Breast epithelium (tissue), 4 donors: ENCODE measurements at regions not wholly inside any gene's neighbourhood (a gene's known extent, or its start where the extent isn't known, plus 50 kb on each side); places are given as distances from the start of the nearest gene placed in this dataset.

Experiments used
- DNase-seq, 2 donors: peaks; one replicate each; pipeline ENCODE4 v3.0.0-alpha.2; 2019; ENCODE audit warnings: low spot score in 2 of 2
- H3K27ac ChIP-seq, 2 donors: fragments of 200-600 bp; sonication (generic) in 1 of 2; one replicate each; pipeline ENCODE4 v1.5.1; 2016 to 2019; ENCODE audit warnings: mild to moderate bottlenecking in 1 of 2
- H3K27me3 ChIP-seq, 2 donors: fragments of 200-600 bp; sonication (generic) in 1 of 2; one replicate each; pipeline versions ENCODE4 v1.5.1 to v1.6.0; 2017 to 2019; ENCODE audit warnings: control low read depth in 1 of 2, mild to moderate bottlenecking in 1 of 2
- H3K36me3 ChIP-seq: fragments of 200-600 bp; one replicate; pipeline ENCODE4 v1.5.1; 2019
- H3K4me1 ChIP-seq, 2 donors: fragments of 200-600 bp; sonication (generic); one replicate each; pipeline ENCODE4 v1.5.1; 2016 to 2019; ENCODE audit warnings: control low read depth in 1 of 2
- H3K4me3 ChIP-seq, 3 donors: fragments of 200-600 bp; sonication (generic); 1 replicate in 2 of 3; 2 replicates in 1 of 3; pipeline ENCODE4 v1.5.1; 2016 to 2019; ENCODE audit warnings: mild to moderate bottlenecking in 3 of 3, moderate library complexity in 2 of 3
- H3K9me3 ChIP-seq, 2 donors: fragments of 200-600 bp; sonication (generic) in 1 of 2; one replicate each; pipeline ENCODE4 v1.5.1; 2016 to 2019; ENCODE audit warnings: control low read depth in 1 of 2
- CTCF ChIP-seq, 3 donors: fragments of 450-650 bp; IDR thresholded peaks; one replicate each; pipeline ENCODE4 v1.5.1; 2016 to 2017; ENCODE audit warnings: antibody characterized with exemption in 3 of 3, mild to moderate bottlenecking in 3 of 3, moderate library complexity in 3 of 3
- POLR2A ChIP-seq: fragments of 450-650 bp; IDR thresholded peaks from one replicate; pipeline ENCODE4 v1.6.1; 2016; ENCODE audit warnings: antibody characterized with exemption, mild to moderate bottlenecking, moderate library complexity
- POLR2AphosphoS5 ChIP-seq, 3 donors: sonication (generic); formaldehyde crosslinking; IDR thresholded peaks; one replicate each; pipeline ENCODE4 v1.6.1; 2017; ENCODE audit warnings: antibody characterized with exemption in 3 of 3
- intact Hi-C: fragments of 100-400 bp; cut with DNase I; formaldehyde crosslinking; loops from one replicate; pipeline ENCODE4 v1.15.1; 2023; ENCODE audit warnings: low total_unique reads

DNA sequence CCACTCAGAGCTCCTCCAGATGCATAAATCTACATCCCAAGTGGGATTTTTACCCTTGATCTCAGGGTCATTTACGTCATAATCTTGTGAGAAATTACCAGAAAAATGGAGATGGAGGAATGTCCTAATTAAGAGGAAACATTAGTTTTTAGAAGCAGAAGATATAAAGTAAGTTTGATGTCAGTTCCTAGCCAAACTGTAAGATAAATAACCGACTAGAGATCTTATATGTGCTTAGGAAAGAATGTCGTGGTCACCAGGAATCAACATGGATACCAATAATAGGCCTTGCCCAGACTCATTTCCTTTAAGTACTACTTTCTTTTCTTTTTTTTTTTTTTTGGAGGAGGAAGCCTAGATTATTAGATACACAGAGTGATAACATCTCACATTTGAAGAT is 186.9 kb downstream of the UTRN start:
- no peaks in the 10 kb centered on the region for H3K4me1 ChIP-seq
- H3K27ac ChIP-seq, result no peak overlapping the region
- intact Hi-C loops, result no loop called here
- no peak for TF ChIP-seq POLR2AphosphoS5 (IDR thresholded peaks at IDR 0.05)
- no peak for TF ChIP-seq CTCF (IDR thresholded peaks at IDR 0.05)
- no peak for TF ChIP-seq POLR2A
- no peaks in the 10 kb centered on the region for H3K36me3 ChIP-seq
- H3K4me3 ChIP-seq, result no peak overlapping the region
- no peaks in the 10 kb centered on the region for H3K27me3 ChIP-seq
- DNase-seq, result no peak
- no peaks in the 10 kb centered on the region for H3K9me3 ChIP-seq

DNA sequence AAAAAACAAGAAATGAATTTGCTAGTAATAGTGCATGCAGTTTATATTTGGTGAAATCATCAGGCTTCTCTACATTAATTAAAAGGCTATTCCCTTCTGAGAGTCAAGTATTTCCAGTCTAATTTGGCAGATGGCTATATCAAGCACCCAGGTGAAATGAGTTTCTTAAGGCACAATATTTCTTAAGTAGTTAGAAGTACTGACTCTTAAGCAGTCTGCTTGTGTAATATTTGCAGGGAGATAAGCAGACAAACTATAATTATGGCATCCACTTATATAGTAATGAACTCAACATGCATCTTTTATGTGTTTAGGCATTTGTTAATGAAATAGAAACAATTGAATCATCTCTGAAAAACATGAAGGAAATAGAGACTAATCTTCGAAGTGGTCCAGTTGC is 189.2 kb downstream of the UTRN start:
- H3K36me3 ChIP-seq, result no peaks in the 10 kb centered on the region
- no peaks in the 10 kb centered on the region for H3K27me3 ChIP-seq
- no peaks in the 10 kb centered on the region for H3K4me1 ChIP-seq
- TF ChIP-seq CTCF (IDR thresholded peaks at IDR 0.05), result no peak
- no peak for TF ChIP-seq POLR2AphosphoS5 (IDR thresholded peaks at IDR 0.05)
- no peak for TF ChIP-seq POLR2A
- no peak overlapping the region for H3K27ac ChIP-seq
- no peak overlapping the region for H3K4me3 ChIP-seq
- no peak for DNase-seq
- no peaks in the 10 kb centered on the region for H3K9me3 ChIP-seq
- intact Hi-C loops, result no loop called here

GRCh38 chr6:144474904-144475303 is 189.8 kb downstream of the UTRN start:
- H3K36me3 ChIP-seq, result no peaks in the 10 kb centered on the region
- TF ChIP-seq CTCF (IDR thresholded peaks at IDR 0.05) (no peak), POLR2A (no peak), POLR2AphosphoS5 (IDR thresholded peaks at IDR 0.05) (no peak)
- H3K4me1 ChIP-seq, result no peaks in the 10 kb centered on the region
- H3K27ac ChIP-seq, result no peak overlapping the region
- no peaks in the 10 kb centered on the region for H3K27me3 ChIP-seq
- H3K9me3 ChIP-seq, result no peaks in the 10 kb centered on the region
- DNase-seq, result no peak
- intact Hi-C loops, result no loop called here
- H3K4me3 ChIP-seq, result no peak overlapping the region

- TF ChIP-seq POLR2AphosphoS5 (IDR thresholded peaks at IDR 0.05) (no peak), POLR2A (no peak), CTCF (IDR thresholded peaks at IDR 0.05) (no peak)
- intact Hi-C loops, result no loop called here
- H3K36me3 ChIP-seq, result no peaks in the 10 kb centered on the region
These were observed 190.3 kb downstream of the UTRN start for GRCh38 chr6:144475411-144475810.

GRCh38 chr6:144476286-144476685 is 191.2 kb downstream of the UTRN start:
- Histone ChIP-seq H3K27me3 (no peaks in the 10 kb centered on the region), H3K4me3 (no peak overlapping the region), H3K36me3 (no peaks in the 10 kb centered on the region), H3K4me1 (no peaks in the 10 kb centered on the region), H3K27ac (no peak overlapping the region), H3K9me3 (no peaks in the 10 kb centered on the region)
- no peak for DNase-seq
- no peak for TF ChIP-seq POLR2A
- TF ChIP-seq CTCF (IDR thresholded peaks at IDR 0.05), result no peak
- TF ChIP-seq POLR2AphosphoS5 (IDR thresholded peaks at IDR 0.05), result no peak
- intact Hi-C loops, result no loop called here

More at GRCh38 chr6:144475411-144475810, 190.3 kb downstream of the UTRN start:
- Histone ChIP-seq H3K27me3 (no peaks in the 10 kb centered on the region), H3K9me3 (no peaks in the 10 kb centered on the region), H3K27ac (no peak overlapping the region), H3K4me1 (no peaks in the 10 kb centered on the region), H3K4me3 (no peak overlapping the region)
- DNase-seq, result no peak
